IPS-NIHi7 (cell line): ENCODE measurements at regions not wholly inside any gene's neighbourhood (a gene's known extent, or its start where the extent isn't known, plus 50 kb on each side); places are given as distances from the start of the nearest gene placed in this dataset.
"Not testable (repeated sequence)": the region's sequence is repeated elsewhere in the genome, so short reads cannot be mapped to it uniquely, and the experiment has no call there.

Experiments
- DNase-seq: peaks from one replicate; pipeline ENCODE4 v3.0.0; 2012; ENCODE audit warnings: mixed read lengths; ENCODE audit errors: extremely low spot score

GRCh38 chrX:47302396-47302795, 68.0 kb upstream of the ZNF157 start:
- DNase-seq: no peak

DNA sequence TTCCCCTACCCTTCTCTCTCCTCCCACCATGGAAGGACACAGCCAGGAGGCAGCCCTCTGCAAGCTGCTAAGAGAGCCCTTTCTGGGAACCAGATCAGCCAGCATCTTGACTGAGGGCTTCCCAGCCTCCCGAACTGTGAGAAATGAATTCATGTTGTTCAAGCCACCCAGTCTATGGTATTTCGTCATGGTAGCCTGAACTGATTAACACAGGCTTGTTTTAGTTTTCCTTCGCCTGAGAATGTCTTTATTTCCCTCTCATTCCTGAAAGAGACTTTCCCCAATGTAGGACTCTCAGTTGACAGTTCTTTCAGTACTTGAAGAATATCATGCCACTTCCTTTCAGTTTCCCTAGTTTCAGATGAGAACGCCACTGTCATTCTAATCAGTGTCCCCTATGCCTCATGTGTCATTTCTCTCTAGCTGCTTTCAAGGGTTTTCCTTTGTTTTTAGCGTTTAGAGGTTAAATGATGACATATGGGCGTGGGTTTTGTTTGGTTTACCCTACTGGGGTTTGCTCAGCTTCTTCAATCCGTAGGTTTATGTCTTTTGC, 63.8 kb upstream of the ZNF157 start:
- DNase-seq: not testable (repeated sequence)

DNA sequence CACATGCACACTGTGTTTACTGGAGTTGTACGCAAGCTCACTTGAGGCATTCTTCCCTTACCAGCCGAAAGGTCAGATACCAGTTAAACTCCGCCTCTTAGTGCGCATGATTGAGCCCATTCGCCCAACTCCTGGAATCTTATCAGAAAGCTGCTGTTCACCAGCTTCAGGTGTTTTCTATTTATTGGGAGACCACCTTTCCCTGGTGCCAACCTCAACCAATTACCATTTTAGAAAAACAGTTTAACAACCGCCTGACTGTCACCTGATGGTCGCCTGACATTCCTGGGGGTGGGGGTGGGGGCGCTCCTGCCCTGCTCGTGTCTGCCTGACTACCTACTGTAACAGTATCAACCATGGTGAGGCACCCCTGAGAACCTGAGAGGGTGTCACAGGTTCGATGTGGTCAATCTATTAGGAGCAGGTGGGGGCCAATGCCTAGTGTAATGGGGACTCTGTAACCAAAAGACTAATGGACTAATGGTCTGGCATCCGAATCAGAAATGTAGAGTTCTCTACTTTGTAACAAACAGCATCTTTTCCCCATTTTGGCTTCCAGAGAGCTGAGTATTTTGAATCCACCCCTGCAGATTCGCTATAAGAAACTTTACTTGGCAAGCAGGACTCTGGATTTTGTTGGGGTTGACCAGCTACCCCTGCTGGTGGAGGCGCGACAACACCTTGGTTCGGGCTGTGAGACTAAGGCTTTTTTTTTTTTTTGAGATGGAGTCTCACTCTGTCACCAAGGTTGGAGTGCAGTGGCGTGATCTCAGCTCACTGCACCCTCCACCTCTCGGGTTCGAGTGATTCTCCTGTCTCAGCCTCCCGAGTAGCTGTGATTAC, 58.2 kb upstream of the ZNF157 start:
- peak; percentile 53 for DNase-seq

GRCh38 chrX:47313056-47313455, 57.3 kb upstream of the ZNF157 start:
- DNase-seq: no peak

DNA sequence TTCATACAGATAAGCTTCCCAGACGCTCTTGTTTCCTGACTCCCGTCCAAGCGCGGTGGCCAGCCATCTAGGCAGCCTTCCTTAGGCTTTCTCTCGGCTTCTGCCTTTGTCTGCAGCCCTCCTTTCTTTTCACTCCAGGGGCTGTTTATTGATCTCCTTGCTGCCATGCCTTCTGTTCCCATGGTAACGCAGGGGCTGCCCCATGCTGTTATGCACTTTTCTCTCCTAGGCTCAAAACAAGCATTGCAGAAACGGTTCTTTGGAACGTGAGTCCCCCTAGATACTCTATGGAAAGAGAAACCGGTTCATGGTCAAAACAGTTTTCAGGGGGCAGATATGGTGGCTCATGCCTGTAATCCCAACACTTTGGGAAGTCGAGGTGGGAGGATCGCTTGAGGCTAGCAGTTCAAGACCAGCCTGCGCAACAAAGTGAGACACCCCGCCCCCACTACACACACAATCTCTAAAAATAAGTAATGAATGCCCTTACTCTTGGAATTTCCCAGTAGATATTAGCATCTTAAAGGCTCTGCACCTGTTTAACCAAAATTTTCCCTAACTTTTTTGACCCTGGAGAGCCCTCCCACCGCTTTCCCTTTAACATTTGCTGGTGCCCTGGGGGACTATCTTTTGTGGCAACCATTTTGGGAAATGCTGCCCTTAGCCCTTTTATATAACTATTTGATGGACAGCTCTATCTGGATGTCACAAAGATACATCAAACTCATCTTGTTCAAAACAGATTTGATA, 53.9 kb upstream of the ZNF157 start:
- DNase-seq: peak; percentile 73
